Omental fat pad (tissue), 3 donors: ENCODE measurements at regions not wholly inside any gene's neighbourhood (a gene's known extent, or its start where the extent isn't known, plus 50 kb on each side); places are given as distances from the start of the nearest gene placed in this dataset.
"Not testable (repeated sequence)": the region's sequence is repeated elsewhere in the genome, so short reads cannot be mapped to it uniquely, and the experiment has no call there.

Source experiments
- ATAC-seq: fragments of 150-250 bp; one replicate; pipeline ENCODE4 v1.9.1; 2016; ENCODE audit warnings: mild to moderate bottlenecking, moderate library complexity; ENCODE audit not compliant: low FRiP score
- DNase-seq: peaks from one replicate; pipeline ENCODE4 v3.0.0-alpha.2; 2019; ENCODE audit warnings: low spot score
- TF ChIP-seq, protein P1 (sequence below), 3 donors: fragments of 450-650 bp; IDR thresholded peaks; one replicate each; pipeline ENCODE4 v1.5.1; 2016 to 2017; ENCODE audit warnings: antibody characterized with exemption in 3 of 3, mild to moderate bottlenecking in 3 of 3, moderate library complexity in 2 of 3

DNA sequence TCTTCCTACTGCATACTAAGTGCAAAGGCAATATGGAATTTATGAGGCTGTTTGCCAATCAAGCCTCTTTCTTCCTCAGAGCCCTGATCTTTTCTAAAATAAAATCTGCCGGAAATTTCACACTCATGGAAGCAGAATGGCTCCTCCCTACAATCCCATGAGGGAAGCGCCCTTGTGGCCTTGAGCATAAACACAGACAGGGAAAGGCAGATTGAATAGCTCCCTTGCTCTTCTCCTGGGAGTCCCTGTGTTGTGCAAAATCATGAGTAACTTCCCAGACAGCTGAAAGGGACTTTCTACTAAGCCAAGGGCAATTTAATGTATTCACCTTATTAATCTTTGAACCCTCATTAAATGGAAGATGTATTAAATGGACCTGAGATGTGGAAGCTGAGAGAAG is 226.1 kb upstream of the PIK3R1 start:
- ATAC-seq (no peak), DNase-seq (no peak)
- TF ChIP-seq, protein P1, sequence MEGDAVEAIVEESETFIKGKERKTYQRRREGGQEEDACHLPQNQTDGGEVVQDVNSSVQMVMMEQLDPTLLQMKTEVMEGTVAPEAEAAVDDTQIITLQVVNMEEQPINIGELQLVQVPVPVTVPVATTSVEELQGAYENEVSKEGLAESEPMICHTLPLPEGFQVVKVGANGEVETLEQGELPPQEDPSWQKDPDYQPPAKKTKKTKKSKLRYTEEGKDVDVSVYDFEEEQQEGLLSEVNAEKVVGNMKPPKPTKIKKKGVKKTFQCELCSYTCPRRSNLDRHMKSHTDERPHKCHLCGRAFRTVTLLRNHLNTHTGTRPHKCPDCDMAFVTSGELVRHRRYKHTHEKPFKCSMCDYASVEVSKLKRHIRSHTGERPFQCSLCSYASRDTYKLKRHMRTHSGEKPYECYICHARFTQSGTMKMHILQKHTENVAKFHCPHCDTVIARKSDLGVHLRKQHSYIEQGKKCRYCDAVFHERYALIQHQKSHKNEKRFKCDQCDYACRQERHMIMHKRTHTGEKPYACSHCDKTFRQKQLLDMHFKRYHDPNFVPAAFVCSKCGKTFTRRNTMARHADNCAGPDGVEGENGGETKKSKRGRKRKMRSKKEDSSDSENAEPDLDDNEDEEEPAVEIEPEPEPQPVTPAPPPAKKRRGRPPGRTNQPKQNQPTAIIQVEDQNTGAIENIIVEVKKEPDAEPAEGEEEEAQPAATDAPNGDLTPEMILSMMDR (IDR thresholded peaks at IDR 0.05), result no peak

DNA sequence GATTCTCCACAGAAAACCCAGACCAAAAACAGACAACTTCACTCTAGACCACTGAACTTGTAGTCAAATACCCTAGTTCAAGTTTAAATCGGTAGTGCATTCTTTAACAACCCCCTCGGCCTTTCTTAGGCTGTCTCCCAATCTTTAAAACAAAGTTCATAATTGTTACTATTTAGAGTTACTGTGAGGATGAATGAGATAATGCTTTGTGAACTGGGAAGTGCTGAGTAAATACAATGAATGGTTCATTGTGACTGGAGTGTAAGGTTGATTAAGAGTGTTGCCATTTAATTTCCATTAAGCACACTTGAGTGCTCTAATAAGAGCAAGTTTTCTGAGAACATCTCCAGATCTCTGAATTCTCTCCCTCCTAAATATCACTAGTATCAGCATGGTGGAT is 228.8 kb upstream of the PIK3R1 start:
- TF ChIP-seq, protein P1 (IDR thresholded peaks at IDR 0.05), result no peak
- ATAC-seq (no peak), DNase-seq (no peak)

DNA sequence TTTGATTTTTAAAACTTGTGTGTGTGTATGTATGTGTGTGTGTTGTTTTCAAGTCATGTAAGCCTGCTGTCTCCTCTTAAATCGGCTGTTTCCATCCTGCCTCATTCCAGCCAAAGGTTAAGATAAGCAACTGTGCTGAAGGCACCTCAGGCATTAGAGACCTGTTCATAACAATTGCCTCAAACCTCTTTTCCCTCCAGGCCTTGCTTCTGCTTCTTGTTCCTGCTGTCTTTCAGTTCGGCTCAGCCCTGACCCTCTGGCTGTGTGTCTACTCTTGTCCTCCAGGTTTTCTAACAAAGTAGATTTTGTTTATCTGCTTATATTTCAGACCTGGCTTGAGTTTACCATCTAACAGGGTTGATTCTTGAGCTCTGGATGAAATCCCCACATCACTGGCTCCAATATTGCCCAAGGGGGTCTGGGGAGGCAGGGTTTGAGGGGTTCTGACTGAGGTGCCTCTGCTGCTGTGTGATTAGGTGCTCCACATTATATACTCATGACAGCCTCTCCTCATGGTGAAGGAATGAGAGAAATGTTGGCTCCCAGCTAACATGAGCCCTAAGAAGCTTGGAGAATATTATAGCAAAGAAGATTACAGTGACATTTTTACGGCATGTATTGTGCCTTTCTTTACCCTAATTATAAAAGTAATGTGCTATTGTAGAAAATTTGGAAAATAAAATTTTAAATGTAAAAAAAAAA is 229.7 kb upstream of the PIK3R1 start:
- ATAC-seq (no peak), DNase-seq (no peak)
- TF ChIP-seq, protein P1 (IDR thresholded peaks at IDR 0.05), result no peak

DNA sequence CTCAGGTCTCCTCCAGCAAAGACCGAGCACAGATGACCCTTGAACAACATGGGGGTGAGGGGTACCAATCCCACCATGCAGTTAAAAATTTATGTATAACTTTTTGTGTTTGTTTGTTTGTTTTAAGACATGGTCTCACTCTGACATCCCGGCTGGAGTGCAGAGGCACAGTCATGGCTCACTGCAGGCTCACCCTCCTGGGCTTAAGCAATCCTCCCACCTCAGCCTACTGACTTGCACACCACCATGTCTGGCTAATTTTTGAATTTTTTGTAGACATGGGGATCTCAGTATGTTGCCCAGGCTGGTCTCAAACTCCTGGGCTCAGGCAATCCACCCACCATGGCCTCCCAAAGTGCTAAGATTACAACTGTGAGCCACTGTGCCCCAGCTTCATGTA is 231.0 kb upstream of the PIK3R1 start:
- ATAC-seq (no peak), DNase-seq (no peak)
- TF ChIP-seq, protein P1 (IDR thresholded peaks at IDR 0.05), result no peak

DNA sequence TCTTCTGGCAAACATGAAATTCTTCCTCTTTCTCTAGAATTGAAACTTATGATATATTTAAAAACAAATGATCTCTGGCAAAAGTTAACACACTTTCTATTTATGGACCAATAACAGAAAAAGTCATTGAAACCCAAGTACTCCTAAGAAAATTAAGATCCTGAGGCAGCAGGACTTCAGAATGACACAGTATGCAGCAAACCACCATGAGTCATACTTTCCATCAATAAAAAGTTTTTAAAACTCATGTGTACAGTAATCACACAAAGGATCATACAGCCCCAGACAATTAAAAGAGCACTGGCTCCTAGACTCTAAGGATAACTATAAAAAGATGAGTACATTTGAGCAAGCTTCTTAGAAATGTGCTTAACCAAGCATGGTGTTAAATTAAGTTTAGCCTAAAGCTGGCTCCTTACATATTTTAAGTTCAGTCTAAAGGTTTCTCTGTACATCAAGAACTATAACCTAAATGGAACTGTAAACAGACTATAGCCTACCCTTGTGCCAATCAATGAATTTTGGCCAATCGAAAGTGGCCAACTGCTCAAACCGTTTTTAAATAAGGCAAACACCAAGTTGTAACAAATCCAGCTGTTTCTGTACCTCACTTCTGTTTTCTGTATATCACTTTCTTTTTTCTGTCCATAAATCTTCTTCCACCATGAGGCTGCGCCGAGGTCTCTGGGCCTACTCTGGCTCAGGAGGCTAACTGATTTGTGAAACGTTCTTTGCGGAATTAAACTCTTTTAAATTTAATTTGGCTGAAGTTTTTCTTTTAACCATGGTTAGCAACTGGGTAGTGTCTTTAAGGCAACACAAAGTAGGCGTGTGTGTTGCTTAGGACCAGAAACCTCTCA is 232.1 kb upstream of the PIK3R1 start:
- ATAC-seq (no peak), DNase-seq (no peak)
- TF ChIP-seq, protein P1 (IDR thresholded peaks at IDR 0.05), result no peak

DNA sequence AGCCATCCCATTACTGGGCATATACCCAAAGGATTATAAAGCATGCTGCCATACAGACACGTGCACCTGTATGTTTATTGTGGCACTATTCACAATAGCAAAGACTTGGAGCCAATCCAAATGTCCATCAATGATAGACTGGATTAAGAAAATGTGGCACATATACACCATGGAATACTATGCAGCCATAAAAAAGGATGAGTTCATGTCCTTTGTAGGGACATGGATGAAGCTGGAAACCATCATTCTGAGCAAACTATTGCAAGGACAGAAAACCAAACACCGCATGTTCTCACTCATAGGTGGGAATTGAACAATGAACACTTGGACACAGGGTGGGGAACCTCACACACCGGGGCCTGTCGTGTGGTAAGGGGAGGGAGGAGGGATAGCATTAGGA is 233.4 kb upstream of the PIK3R1 start:
- ATAC-seq, result not testable (repeated sequence)

DNA sequence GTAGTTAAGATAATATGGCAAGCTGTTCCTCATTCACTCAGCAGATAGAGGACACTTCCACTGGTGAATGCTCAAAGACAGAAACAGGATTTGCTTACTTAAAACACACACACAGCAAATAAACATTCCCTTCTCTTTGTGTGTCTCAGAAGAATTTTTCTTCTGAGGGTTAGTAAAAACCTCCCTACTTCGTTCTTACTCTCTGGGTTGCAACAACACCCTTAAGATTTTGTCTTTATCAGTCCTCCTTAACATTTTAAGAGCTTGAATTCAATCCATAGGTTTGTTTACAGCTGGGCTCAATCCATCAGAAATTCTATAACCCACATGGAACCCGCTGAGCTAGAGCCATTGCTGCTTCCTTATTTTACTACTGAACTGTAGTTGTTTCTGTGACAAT is 237.4 kb upstream of the PIK3R1 start:
- ATAC-seq, result no peak
- TF ChIP-seq, protein P1 (IDR thresholded peaks at IDR 0.05), result no peak
- DNase-seq, result no peak

More for the DNA sequence above, 233.4 kb upstream of the PIK3R1 start:
- not testable (repeated sequence) for DNase-seq
